ENCODE measurements at regions not wholly inside any gene's neighbourhood (a gene's known extent, or its start where the extent isn't known, plus 50 kb on each side); places are given as distances from the start of the nearest gene placed in this dataset.

- POLR2A ChIA-PET = no interaction called here
- Mint-ChIP-seq H3K27me3 (peaks cover 25% of the 10 kb centered on the region), H3K9me3 (ENCODE audit: insufficient read depth) (no peaks in the 10 kb centered on the region), H3K4me1 (no peaks in the 10 kb centered on the region), H3K4me3 (no peak overlapping the region), H3K27ac (no peak overlapping the region)
- no peaks in the 10 kb centered on the region for H4K20me1 ChIP-seq (ENCODE audit: control insufficient read depth, insufficient read depth, low read length, poor library complexity, severe bottlenecking)
- no peak overlapping the region for H3K4me3 ChIP-seq (ENCODE audit: control extremely low read depth in 1 of 5, extremely low read depth in 1 of 5, insufficient read depth in 1 of 5, low read depth in 2 of 5, low read length in 4 of 5)
- H3K27me3 ChIP-seq (replicated peaks in 1 of 4; ENCODE audit: control extremely low read depth in 1 of 4, control insufficient read depth in 3 of 4, insufficient read depth in 4 of 4, low read length in 3 of 4) = no peaks in the 10 kb centered on the region
- CTCF ChIA-PET = no interaction called here
- H3K9ac ChIP-seq (ENCODE audit: low read length) = no peak overlapping the region
- H3K9me3 ChIP-seq (ENCODE audit: control extremely low read depth in 1 of 3, control insufficient read depth in 2 of 3, insufficient read depth in 1 of 3, low read length in 2 of 3) = peaks cover 0 to 5% (median 0%) of the 10 kb centered on the region in 3 donors
- H3K79me2 ChIP-seq (ENCODE audit: control insufficient read depth, insufficient read depth, low read length) = no peaks in the 10 kb centered on the region
- DNase-seq (no peak), ATAC-seq (ENCODE audit: low read depth) (no peak)
- no peaks in the 10 kb centered on the region for H3K4me1 ChIP-seq (ENCODE audit: control insufficient read depth in 2 of 2, insufficient read depth in 2 of 2, low read length in 2 of 2)
- TF ChIP-seq EZH2 (IDR thresholded peaks at IDR 0.05; ENCODE audit: borderline replicate concordance, insufficient read depth, low read depth, low read length, poor library complexity, severe bottlenecking) (no peak), CTCF (IDR thresholded peaks at IDR 0.05) (no peak)
- H3K36me3 ChIP-seq (replicated peaks in 1 of 2; ENCODE audit: control extremely low read depth in 1 of 2, control insufficient read depth in 1 of 2, extremely low read depth in 1 of 2, insufficient read depth in 2 of 2, low read length in 1 of 2) = no peaks in the 10 kb centered on the region
- no peak overlapping the region for H3K27ac ChIP-seq (ENCODE audit: low read length in 2 of 2)
- WGBS (ENCODE audit: insufficient coverage) = 97% methylated on average over 12 of the region's 12 CpGs
- no peak overlapping the region for H3K4me2 ChIP-seq (replicated peaks; ENCODE audit: low read depth, low read length, poor library complexity, severe bottlenecking)
- H2AFZ ChIP-seq (ENCODE audit: insufficient read depth, low read depth, low read length, poor library complexity, severe bottlenecking) = no peak overlapping the region
- intact Hi-C loops (cut with micrococcal nuclease) = no loop called here
Observed at GRCh38 chr10:3273966-3274365, 101.4 kb upstream of the PITRM1 start.

- Histone ChIP-seq H3K27ac (ENCODE audit: low read length in 2 of 2) (no peak overlapping the region), H3K4me2 (replicated peaks; ENCODE audit: low read depth, low read length, poor library complexity, severe bottlenecking) (no peak overlapping the region), H3K9me3 (ENCODE audit: control extremely low read depth in 1 of 3, control insufficient read depth in 2 of 3, insufficient read depth in 1 of 3, low read length in 2 of 3) (peaks cover 0 to 5% (median 0%) of the 10 kb centered on the region in 3 donors), H3K9ac (ENCODE audit: low read length) (no peak overlapping the region), H4K20me1 (ENCODE audit: control insufficient read depth, insufficient read depth, low read length, poor library complexity, severe bottlenecking) (no peaks in the 10 kb centered on the region), H3K36me3 (replicated peaks in 1 of 2; ENCODE audit: control extremely low read depth in 1 of 2, control insufficient read depth in 1 of 2, extremely low read depth in 1 of 2, insufficient read depth in 2 of 2, low read length in 1 of 2) (no peaks in the 10 kb centered on the region), H3K4me1 (ENCODE audit: control insufficient read depth in 2 of 2, insufficient read depth in 2 of 2, low read length in 2 of 2) (no peaks in the 10 kb centered on the region), H2AFZ (ENCODE audit: insufficient read depth, low read depth, low read length, poor library complexity, severe bottlenecking) (no peak overlapping the region), H3K27me3 (replicated peaks in 1 of 4; ENCODE audit: control extremely low read depth in 1 of 4, control insufficient read depth in 3 of 4, insufficient read depth in 4 of 4, low read length in 3 of 4) (no peaks in the 10 kb centered on the region), H3K4me3 (ENCODE audit: control extremely low read depth in 1 of 5, extremely low read depth in 1 of 5, insufficient read depth in 1 of 5, low read depth in 2 of 5, low read length in 4 of 5) (no peak overlapping the region), H3K79me2 (ENCODE audit: control insufficient read depth, insufficient read depth, low read length) (no peaks in the 10 kb centered on the region)
- DNase-seq (no peak), ATAC-seq (ENCODE audit: low read depth) (no peak)
- peaks cover 21% of the 10 kb centered on the region for H3K27me3 Mint-ChIP-seq
- intact Hi-C loops (cut with micrococcal nuclease) = no loop called here
- no peaks in the 10 kb centered on the region for H3K4me1 Mint-ChIP-seq
- ChIA-PET POLR2A (no interaction called here), CTCF (no interaction called here)
- no peak overlapping the region for H3K4me3 Mint-ChIP-seq
- no peaks in the 10 kb centered on the region for H3K9me3 Mint-ChIP-seq (ENCODE audit: insufficient read depth)
- no CpG with 5 or more reads among the region's 5 CpGs for WGBS (ENCODE audit: insufficient coverage)
- no peak overlapping the region for H3K27ac Mint-ChIP-seq
- TF ChIP-seq EZH2 (IDR thresholded peaks at IDR 0.05; ENCODE audit: borderline replicate concordance, insufficient read depth, low read depth, low read length, poor library complexity, severe bottlenecking) (no peak), CTCF (IDR thresholded peaks at IDR 0.05) (no peak)
Observed at GRCh38 chr10:3272300-3272699, 99.7 kb upstream of the PITRM1 start.

All from B cell (primary cell).